NCI-H1417 treated with DMSO at 0.1 percent for 48 hours (cell line): ENCODE measurements at regions not wholly inside any gene's neighbourhood (a gene's known extent, or its start where the extent isn't known, plus 50 kb on each side); places are given as distances from the start of the nearest gene placed in this dataset.
"Not testable (repeated sequence)": the region's sequence is repeated elsewhere in the genome, so short reads cannot be mapped to it uniquely, and the experiment has no call there.

Experiments
- DNase-seq: peaks from one replicate; lab custom pipeline; 2025; lab: John Stamatoyannopoulos, UW

DNA sequence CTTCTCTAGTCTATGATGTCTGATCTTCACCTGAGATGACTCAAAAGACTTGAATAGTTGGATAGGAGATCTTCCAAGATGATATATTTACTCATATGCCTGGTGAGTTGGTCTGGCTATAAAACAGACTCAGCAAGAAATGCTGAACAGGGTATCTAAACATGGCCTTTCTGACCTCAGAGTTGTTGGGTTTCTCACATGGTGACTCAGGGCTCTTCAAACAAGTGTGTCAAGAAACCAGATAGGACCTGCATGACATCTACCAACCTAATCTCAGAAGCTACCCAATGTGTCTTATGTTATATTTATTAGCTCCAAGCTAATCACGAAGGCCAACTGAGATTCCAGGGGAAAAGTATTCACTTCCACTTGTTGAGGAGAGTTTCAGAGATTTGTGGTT is 1477.3 kb downstream of the CDH8 start:
- no peak for DNase-seq

GRCh38 chr16:60553090-60553757 is 1483.0 kb downstream of the CDH8 start:
- DNase-seq: no peak

- DNase-seq: no peak
Measured at GRCh38 chr16:60541535-60541934, 1494.7 kb downstream of the CDH8 start.

GRCh38 chr16:60510941-60511340 is 1525.3 kb downstream of the CDH8 start:
- DNase-seq: no peak

DNA sequence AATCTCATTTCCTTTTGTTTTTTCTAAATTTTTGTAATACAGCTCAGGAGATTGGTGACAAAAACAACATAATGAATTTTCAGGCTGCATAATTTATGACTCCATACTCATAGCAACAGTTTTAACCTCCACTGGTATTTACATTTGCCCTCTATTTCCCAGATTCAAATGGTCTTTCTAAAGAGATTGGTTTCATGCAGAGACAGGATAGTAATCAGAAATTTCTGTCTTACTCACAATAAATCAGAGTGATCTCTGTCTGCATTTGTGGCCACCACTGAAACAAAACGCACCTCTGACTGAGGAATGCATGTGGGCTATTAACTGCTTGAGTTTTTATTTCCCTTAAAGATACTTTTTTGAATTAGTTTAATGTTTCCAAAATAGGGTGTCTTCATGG is 1526.0 kb downstream of the CDH8 start:
- DNase-seq: no peak

DNA sequence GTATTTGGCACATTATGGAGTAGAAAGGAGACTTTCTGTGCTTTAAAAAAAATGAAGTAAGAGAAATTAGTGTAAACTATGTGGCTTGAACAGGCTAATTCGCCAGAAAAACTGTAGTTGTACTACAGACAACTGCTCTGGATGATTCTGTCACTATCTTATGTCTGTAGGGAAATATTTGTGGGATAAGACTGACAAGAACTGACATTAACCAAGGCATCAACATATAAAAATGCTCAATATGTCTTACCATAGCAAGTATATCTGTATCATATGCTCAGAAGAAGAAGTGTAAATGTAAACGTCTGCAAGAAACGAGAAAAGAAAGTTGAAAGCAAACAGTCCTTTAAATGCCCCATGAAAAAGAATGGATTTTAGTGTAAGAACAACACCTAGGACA is 1545.0 kb downstream of the CDH8 start:
- no peak for DNase-seq

GRCh38 chr16:60485872-60486489 is 1550.3 kb downstream of the CDH8 start:
- DNase-seq: no peak

GRCh38 chr16:60484901-60485300 is 1551.3 kb downstream of the CDH8 start:
- DNase-seq: no peak

GRCh38 chr16:60481591-60481990 is 1554.6 kb downstream of the CDH8 start:
- DNase-seq: no peak

- DNase-seq: no peak
Measured at GRCh38 chr16:60478810-60479209, 1557.4 kb downstream of the CDH8 start.

DNA sequence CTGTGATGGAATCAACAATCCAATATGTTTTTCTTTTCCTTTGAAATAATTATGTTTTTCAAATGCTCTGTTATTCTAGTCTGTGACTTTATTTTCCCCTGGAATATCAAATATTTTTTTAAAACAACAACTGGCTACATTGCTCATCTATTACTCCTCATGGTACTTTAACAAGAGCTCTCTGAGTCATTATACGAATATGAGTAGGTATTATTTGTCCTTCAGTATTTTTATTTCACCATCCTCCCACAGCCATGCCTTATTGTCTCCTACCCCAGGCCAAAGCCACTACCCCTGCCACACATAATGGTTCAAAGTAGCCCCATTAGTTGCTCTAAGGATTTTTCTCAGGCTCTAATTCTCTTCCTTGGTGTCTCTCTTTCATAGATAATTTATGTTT is 1572.3 kb downstream of the CDH8 start:
- no peak for DNase-seq

- no peak for DNase-seq
Measured at GRCh38 chr16:60459463-60459862, 1576.8 kb downstream of the CDH8 start.

DNA sequence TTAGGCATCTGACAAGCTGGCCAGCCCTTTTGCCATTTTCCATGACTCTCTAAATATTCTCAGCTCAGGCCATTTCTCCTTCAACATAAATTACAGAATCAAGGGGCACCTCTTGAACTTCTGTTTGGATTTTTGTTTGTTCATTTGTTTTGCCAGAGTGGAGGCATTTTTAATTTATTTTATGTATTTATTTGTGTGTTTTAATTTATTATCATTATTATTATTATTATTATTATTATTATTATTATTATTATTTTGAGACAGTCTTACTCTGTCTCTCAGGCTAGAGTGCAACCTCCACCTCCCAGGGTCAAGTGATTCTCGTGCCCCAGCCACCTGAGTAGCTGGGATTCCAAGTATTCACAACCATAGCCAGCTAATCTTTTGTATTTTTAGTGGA is 1578.0 kb downstream of the CDH8 start:
- DNase-seq: no peak

GRCh38 chr16:60452646-60453045 is 1583.6 kb downstream of the CDH8 start:
- no peak for DNase-seq

- no peak for DNase-seq
Measured at GRCh38 chr16:60438894-60439293, 1597.3 kb downstream of the CDH8 start.

- no peak for DNase-seq
Measured at GRCh38 chr16:60432472-60432871, 1603.8 kb downstream of the CDH8 start.

DNA sequence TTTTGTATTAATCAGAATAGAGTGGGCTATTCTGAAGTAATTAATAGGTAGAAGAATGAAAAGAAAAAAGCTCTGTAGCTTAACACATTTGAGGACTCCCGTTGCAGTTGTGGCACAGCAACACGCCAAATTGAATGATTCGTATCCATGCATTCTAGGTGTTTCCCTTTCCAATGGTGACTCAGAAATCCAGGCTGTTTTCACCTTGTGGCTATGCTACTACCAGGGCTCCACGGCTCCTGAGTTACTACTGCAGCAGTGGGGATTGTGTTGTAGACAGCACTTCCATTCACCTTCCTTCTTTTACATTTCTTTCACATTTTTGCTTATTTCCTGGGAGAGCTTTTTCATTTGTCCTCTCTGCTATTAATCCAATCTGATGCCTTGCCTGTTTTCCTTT is 1616.4 kb downstream of the CDH8 start:
- no peak for DNase-seq

DNA sequence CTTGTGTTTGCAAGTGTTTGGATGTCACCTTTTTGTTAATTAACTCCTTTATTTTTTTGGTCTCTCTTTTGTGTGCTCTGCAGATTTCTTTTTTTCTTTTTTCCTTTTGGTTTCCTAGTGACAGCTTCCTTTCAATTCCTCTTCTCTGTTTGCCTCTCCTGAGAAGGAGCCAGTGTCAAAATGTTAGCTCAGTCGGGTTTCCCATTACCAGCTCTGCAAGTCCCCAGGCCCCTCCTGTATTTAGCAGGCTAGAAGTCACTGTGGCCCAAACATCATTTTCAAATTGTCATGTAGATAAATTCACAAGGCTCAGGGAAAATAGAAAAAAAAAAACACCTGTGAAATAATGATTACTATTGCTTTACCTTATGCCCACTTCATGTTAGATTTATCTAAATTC is 1621.6 kb downstream of the CDH8 start:
- no peak for DNase-seq

- DNase-seq: no peak
Measured at GRCh38 chr16:60413969-60414368, 1622.3 kb downstream of the CDH8 start.

GRCh38 chr16:60407606-60408005 is 1628.6 kb downstream of the CDH8 start:
- no peak for DNase-seq

DNA sequence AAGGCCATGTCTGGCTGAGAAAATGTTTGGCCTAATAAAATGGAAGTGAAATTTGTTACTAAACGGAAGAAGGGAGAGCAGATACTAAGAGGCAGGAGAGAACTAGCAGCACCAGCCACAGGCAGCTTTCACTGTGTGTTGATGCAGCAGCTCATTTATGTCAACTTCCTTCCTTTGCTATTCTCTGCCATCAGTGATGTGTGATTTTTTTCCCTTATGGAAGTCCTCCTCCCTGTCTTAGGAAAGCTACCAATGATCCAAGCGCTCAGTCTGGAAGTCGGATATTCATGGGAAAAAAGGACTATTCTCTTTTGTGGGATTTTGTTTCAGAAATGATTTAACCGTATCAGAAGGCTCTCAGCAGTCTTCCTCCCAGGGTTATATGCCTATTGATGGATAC is 1629.2 kb downstream of the CDH8 start:
- no peak for DNase-seq

DNA sequence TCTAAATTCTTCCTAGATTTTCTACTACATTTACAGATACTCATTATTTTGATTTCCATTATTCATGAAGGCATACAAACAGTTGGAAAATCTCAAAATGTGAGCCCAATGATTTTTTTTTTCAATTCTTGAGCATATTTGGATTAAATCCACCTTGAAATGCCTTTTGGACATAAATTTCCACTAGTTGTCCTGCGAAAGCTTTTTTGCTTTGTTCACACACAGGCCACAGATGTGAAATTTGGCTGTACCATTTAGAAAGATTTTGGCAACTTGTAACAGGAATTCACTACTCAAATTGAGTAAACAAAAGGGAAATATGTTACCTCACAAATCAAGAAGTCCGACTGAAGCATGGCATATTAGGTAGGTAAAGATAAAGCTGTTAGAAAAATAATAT is 1631.0 kb downstream of the CDH8 start:
- DNase-seq: no peak

DNA sequence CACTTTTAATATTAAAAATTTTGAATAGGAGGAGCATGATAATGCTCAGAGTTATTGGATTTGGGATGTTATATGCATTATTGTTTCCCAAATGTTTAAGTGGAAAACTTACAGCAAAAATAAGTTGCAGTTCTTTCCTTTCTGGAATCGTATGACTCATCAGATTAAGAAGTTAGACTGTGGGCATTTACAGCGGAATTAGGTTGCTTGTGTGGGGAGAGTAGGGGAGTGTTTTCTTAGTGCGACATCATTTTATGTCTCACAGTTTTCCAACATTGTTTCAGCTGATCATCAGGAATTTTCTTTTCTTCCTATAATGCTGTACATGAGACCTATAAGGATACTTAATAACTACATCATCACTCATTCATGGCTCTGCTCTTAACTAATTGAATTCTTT is 1631.8 kb downstream of the CDH8 start:
- DNase-seq: no peak

DNA sequence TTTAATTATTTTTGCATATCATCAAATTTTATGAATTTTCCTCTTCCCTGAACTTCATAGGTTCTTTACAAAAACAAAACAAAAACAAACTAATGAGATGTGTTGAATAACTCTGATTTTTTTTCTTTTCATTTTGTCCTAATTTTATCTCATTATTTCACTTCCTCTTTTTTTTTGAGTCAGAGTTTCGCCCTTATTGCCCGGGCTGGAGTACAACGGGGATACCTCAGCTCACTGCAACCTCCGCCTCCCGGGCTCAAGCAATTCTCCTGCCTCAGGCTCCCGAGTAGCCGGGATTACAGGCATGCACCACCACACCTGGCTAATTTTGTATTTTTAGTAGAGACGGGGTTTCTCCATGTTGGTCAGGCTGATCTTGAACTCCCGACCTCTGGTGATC is 1633.3 kb downstream of the CDH8 start:
- not testable (repeated sequence) for DNase-seq
